ENCODE measurements at regions not wholly inside any gene's neighbourhood (a gene's known extent, or its start where the extent isn't known, plus 50 kb on each side); places are given as distances from the start of the nearest gene placed in this dataset.

DNA sequence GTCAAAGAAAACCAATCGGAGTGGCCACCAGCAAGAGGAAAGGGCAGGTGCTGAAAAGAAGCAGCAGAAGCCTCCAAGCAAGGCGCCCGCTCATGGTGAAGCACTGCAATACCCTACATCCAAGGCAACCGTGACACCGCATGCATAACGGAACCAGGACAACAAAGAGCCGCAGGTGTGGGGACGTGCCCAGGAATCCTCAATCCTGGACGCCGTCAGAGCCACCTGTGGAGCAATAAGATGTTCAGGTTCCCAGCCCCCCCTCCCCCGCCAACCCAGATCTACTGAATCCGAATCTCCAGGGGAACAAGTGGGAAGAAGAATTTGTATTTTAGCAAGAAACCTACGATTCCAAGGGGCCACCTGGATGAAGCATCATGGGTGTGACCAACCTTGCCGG, 70.8 kb downstream of the SHANK2 start (continued):
- TF ChIP-seq GABPA (IDR thresholded peaks at IDR 0.05; ENCODE audit: borderline replicate concordance, insufficient read depth, low read length) (no peak), KDM5A (IDR thresholded peaks at IDR 0.05; ENCODE audit: low read length) (no peak), CEBPB (IDR thresholded peaks at IDR 0.05; ENCODE audit: low read depth, low read length) (no peak)

Measured in H1 (cell line).